Kidney epithelial cell (primary cell): ENCODE measurements at regions not wholly inside any gene's neighbourhood (a gene's known extent, or its start where the extent isn't known, plus 50 kb on each side); places are given as distances from the start of the nearest gene placed in this dataset.

Source experiments
- DNase-seq: peaks from one replicate; pipeline ENCODE4 v3.0.0-alpha.2; 2010; ENCODE audit warnings: low read depth
- H3K27me3 ChIP-seq: 2 replicates; pipeline ENCODE4 v1.6.0; 2011; ENCODE audit warnings: low read length; ENCODE audit not compliant: control insufficient read depth, insufficient read depth
- H3K36me3 ChIP-seq: 2 replicates; pipeline ENCODE4 v1.5.1; 2011; ENCODE audit warnings: low read length; ENCODE audit not compliant: control insufficient read depth, insufficient read depth
- H3K4me3 ChIP-seq: 2 replicates; pipeline ENCODE4 v1.5.1; 2011; ENCODE audit warnings: low read depth, mild to moderate bottlenecking, control low read depth, low read length
- CTCF ChIP-seq: IDR thresholded peaks from 2 replicates; pipeline ENCODE4 v1.5.1; 2011; ENCODE audit warnings: mild to moderate bottlenecking, moderate library complexity, low read length, control low read depth, inconsistent platforms; ENCODE audit not compliant: insufficient read depth, poor library complexity, severe bottlenecking

- no peaks in the 10 kb centered on the region for H3K36me3 ChIP-seq
- H3K27me3 ChIP-seq, result peaks cover 11% of the 10 kb centered on the region
- DNase-seq, result no peak
- H3K4me3 ChIP-seq, result no peak overlapping the region
- TF ChIP-seq CTCF, result no peak
Measured at GRCh38 chr9:89863141-89863540, 258.3 kb downstream of the GADD45G start.

- Histone ChIP-seq H3K36me3 (no peaks in the 10 kb centered on the region), H3K27me3 (peaks cover 11% of the 10 kb centered on the region), H3K4me3 (no peak overlapping the region)
- TF ChIP-seq CTCF, result no peak
- DNase-seq, result no peak
Measured at GRCh38 chr9:89863837-89864236, 259.0 kb downstream of the GADD45G start.

GRCh38 chr9:89864257-89864656, 259.4 kb downstream of the GADD45G start:
- TF ChIP-seq CTCF, result no peak
- H3K36me3 ChIP-seq, result no peaks in the 10 kb centered on the region
- no peak overlapping the region for H3K4me3 ChIP-seq
- no peak for DNase-seq
- peaks cover 11% of the 10 kb centered on the region for H3K27me3 ChIP-seq

- Histone ChIP-seq H3K27me3 (peaks cover 11% of the 10 kb centered on the region), H3K4me3 (no peak overlapping the region)
Measured at GRCh38 chr9:89864731-89865130, 259.9 kb downstream of the GADD45G start.

GRCh38 chr9:89865357-89865756, 260.5 kb downstream of the GADD45G start:
- no peak for DNase-seq
- Histone ChIP-seq H3K36me3 (no peaks in the 10 kb centered on the region), H3K27me3 (peaks cover 10% of the 10 kb centered on the region), H3K4me3 (no peak overlapping the region)
- TF ChIP-seq CTCF, result no peak

More at GRCh38 chr9:89864731-89865130, 259.9 kb downstream of the GADD45G start:
- TF ChIP-seq CTCF, result no peak
- no peak for DNase-seq
- H3K36me3 ChIP-seq, result no peaks in the 10 kb centered on the region

GRCh38 chr9:89865981-89866380, 261.2 kb downstream of the GADD45G start:
- peaks cover 8% of the 10 kb centered on the region for H3K27me3 ChIP-seq
- TF ChIP-seq CTCF, result no peak
- H3K36me3 ChIP-seq, result no peaks in the 10 kb centered on the region
- H3K4me3 ChIP-seq, result no peak overlapping the region
- no peak for DNase-seq
